ENCODE measurements at regions not wholly inside any gene's neighbourhood (a gene's known extent, or its start where the extent isn't known, plus 50 kb on each side); places are given as distances from the start of the nearest gene placed in this dataset.

DNA sequence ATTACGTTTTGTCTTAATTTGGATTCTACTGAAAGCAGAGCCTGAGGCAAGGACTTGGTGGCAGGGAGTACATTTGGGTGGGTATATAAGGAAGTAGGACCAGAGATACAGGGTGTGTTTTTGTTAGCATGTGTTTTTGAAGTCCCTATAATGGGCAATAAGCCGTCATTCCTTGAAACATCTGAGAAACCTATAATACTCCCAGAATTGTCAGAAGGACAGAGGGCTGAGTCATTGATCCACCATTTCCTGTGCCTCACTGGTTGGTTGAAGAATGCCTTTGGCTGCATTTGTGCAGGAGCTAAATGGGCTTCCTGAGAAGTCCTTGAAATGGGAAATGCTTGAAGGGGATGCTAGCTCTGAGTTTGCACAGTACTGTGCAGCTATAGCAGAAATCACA, 281.8 kb upstream of the ZEB2 start:
- Histone ChIP-seq H3K36me3 (ENCODE audit: insufficient read depth, low read length, poor library complexity, severe bottlenecking) (no peaks in the 10 kb centered on the region), H3K4me1 (ENCODE audit: insufficient read depth, low read length, poor library complexity, severe bottlenecking) (no peaks in the 10 kb centered on the region), H3K4me3 (ENCODE audit: low read depth, low read length, poor library complexity, severe bottlenecking) (no peak overlapping the region), H3K27me3 (replicated peaks; ENCODE audit: insufficient read depth, low read depth, low read length, poor library complexity) (no peaks in the 10 kb centered on the region), H3K9me3 (ENCODE audit: low read depth, low read length, poor library complexity, severe bottlenecking) (no peaks in the 10 kb centered on the region), H3K27ac (ENCODE audit: low read depth, low read length, poor library complexity, severe bottlenecking) (no peak overlapping the region)
- BruUV-seq (replicated peaks): no TSS peak
- intact Hi-C loops (cut with micrococcal nuclease; ENCODE audit: unreplicated experiment): no loop called here
- TF ChIP-seq, protein P1, sequence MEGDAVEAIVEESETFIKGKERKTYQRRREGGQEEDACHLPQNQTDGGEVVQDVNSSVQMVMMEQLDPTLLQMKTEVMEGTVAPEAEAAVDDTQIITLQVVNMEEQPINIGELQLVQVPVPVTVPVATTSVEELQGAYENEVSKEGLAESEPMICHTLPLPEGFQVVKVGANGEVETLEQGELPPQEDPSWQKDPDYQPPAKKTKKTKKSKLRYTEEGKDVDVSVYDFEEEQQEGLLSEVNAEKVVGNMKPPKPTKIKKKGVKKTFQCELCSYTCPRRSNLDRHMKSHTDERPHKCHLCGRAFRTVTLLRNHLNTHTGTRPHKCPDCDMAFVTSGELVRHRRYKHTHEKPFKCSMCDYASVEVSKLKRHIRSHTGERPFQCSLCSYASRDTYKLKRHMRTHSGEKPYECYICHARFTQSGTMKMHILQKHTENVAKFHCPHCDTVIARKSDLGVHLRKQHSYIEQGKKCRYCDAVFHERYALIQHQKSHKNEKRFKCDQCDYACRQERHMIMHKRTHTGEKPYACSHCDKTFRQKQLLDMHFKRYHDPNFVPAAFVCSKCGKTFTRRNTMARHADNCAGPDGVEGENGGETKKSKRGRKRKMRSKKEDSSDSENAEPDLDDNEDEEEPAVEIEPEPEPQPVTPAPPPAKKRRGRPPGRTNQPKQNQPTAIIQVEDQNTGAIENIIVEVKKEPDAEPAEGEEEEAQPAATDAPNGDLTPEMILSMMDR (conservative IDR thresholded peaks at IDR 0.05; ENCODE audit: low read depth, low read length): no peak
- no peak for TF ChIP-seq EZH2 (IDR thresholded peaks at IDR 0.05; ENCODE audit: borderline replicate concordance, low read depth, low read length, poor library complexity, severe bottlenecking)
- CTCF ChIA-PET: no interaction called here
- POLR2A ChIA-PET (ENCODE audit: low non-redundant PET): no interaction called here
- DNase-seq (ENCODE audit: low spot score): peak; percentile 67

DNA sequence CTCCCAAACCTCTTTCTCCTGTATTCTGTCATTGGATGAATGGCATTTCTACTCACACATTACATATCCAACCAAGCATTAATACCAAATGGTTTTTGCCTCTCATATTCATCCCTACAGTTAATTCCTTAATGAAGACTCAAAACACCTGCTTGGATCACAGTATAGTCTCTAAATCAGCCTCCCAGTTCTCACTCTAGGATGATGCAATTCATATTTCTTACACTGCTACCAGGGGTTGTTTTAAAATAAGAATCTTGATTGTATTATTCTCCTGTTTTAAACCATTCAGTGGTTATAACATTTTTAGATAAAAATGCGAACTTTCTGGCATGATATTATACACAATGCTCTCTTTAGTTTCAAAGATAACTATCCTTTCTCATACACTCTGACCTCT, 281.4 kb upstream of the ZEB2 start:
- no peaks in the 10 kb centered on the region for H3K9me3 ChIP-seq (ENCODE audit: low read depth, low read length, poor library complexity, severe bottlenecking)
- TF ChIP-seq, protein P1 (conservative IDR thresholded peaks at IDR 0.05; ENCODE audit: low read depth, low read length): no peak
- TF ChIP-seq EZH2 (IDR thresholded peaks at IDR 0.05; ENCODE audit: borderline replicate concordance, low read depth, low read length, poor library complexity, severe bottlenecking): no peak
- BruUV-seq (replicated peaks): no TSS peak
- intact Hi-C loops (cut with micrococcal nuclease; ENCODE audit: unreplicated experiment): no loop called here
- H3K4me3 ChIP-seq (ENCODE audit: low read depth, low read length, poor library complexity, severe bottlenecking): no peak overlapping the region
- DNase-seq (ENCODE audit: low spot score): no peak
- H3K36me3 ChIP-seq (ENCODE audit: insufficient read depth, low read length, poor library complexity, severe bottlenecking): no peaks in the 10 kb centered on the region
- H3K27me3 ChIP-seq (replicated peaks; ENCODE audit: insufficient read depth, low read depth, low read length, poor library complexity): no peaks in the 10 kb centered on the region
- no peaks in the 10 kb centered on the region for H3K4me1 ChIP-seq (ENCODE audit: insufficient read depth, low read length, poor library complexity, severe bottlenecking)
- CTCF ChIA-PET: no interaction called here
- no peak overlapping the region for H3K27ac ChIP-seq (ENCODE audit: low read depth, low read length, poor library complexity, severe bottlenecking)
- POLR2A ChIA-PET (ENCODE audit: low non-redundant PET): interaction anchor here (0.6 to 0.7 kb wide), 2 partner anchors 95 to 1446 kb away, joined by 3 to 4 read pairs; no protein-coding TSS in a partner anchor

- Histone ChIP-seq H3K27ac (ENCODE audit: low read depth, low read length, poor library complexity, severe bottlenecking) (no peak overlapping the region), H3K4me1 (ENCODE audit: insufficient read depth, low read length, poor library complexity, severe bottlenecking) (no peaks in the 10 kb centered on the region), H3K27me3 (replicated peaks; ENCODE audit: insufficient read depth, low read depth, low read length, poor library complexity) (no peaks in the 10 kb centered on the region), H3K36me3 (ENCODE audit: insufficient read depth, low read length, poor library complexity, severe bottlenecking) (no peaks in the 10 kb centered on the region), H3K4me3 (ENCODE audit: low read depth, low read length, poor library complexity, severe bottlenecking) (no peak overlapping the region), H3K9me3 (ENCODE audit: low read depth, low read length, poor library complexity, severe bottlenecking) (no peaks in the 10 kb centered on the region)
- POLR2A ChIA-PET (ENCODE audit: low non-redundant PET): no interaction called here
- TF ChIP-seq, protein P1 (conservative IDR thresholded peaks at IDR 0.05; ENCODE audit: low read depth, low read length): no peak
- no peak for TF ChIP-seq EZH2 (IDR thresholded peaks at IDR 0.05; ENCODE audit: borderline replicate concordance, low read depth, low read length, poor library complexity, severe bottlenecking)
- CTCF ChIA-PET: no interaction called here
- no TSS peak for BruUV-seq (replicated peaks)
- intact Hi-C loops (cut with micrococcal nuclease; ENCODE audit: unreplicated experiment): no loop called here
- no peak for DNase-seq (ENCODE audit: low spot score)
These were observed 279.1 kb upstream of the ZEB2 start for GRCh38 chr2:144798989-144799388.
